MM.1S (cell line): ENCODE measurements at regions not wholly inside any gene's neighbourhood (a gene's known extent, or its start where the extent isn't known, plus 50 kb on each side); places are given as distances from the start of the nearest gene placed in this dataset.

Source experiments
- DNase-seq: peaks from one replicate; pipeline ENCODE4 v3.0.0-alpha.2; 2015
- H2AFZ ChIP-seq: fragments of 300-600 bp; sonication (generic); 2 replicates; pipeline ENCODE4 v1.6.0; 2016; ENCODE audit warnings: antibody characterized with exemption, low read length
- H3F3A ChIP-seq: fragments of 300-600 bp; sonication (generic); 2 replicates; pipeline ENCODE4 v1.6.1; 2016; ENCODE audit warnings: mild to moderate bottlenecking, antibody characterized with exemption, low read length, moderate library complexity, mixed read lengths; ENCODE audit not compliant: insufficient read depth
- H3K27ac ChIP-seq: fragments of 300-600 bp; sonication (generic); 2 replicates; pipeline ENCODE4 v1.5.1; 2016; ENCODE audit warnings: mild to moderate bottlenecking, low read length
- H3K27me3 ChIP-seq: fragments of 300-600 bp; sonication (generic); replicated peaks from 2 replicates; pipeline ENCODE4 v1.6.0; 2016; ENCODE audit warnings: low read length; ENCODE audit not compliant: insufficient read depth
- H3K36me3 ChIP-seq: fragments of 300-600 bp; sonication (generic); replicated peaks from 2 replicates; pipeline ENCODE4 v1.6.1; 2016; ENCODE audit warnings: mild to moderate bottlenecking, low read length, mixed read lengths; ENCODE audit not compliant: insufficient read depth
- H3K4me1 ChIP-seq: fragments of 300-600 bp; sonication (generic); 2 replicates; pipeline ENCODE4 v1.6.1; 2016; ENCODE audit warnings: low read length, mixed read lengths
- H3K4me2 ChIP-seq: fragments of 300-600 bp; sonication (generic); 2 replicates; pipeline ENCODE4 v1.6.0; 2016; ENCODE audit warnings: low read depth, low read length
- H3K4me3 ChIP-seq: fragments of 300-600 bp; sonication (generic); 2 replicates; pipeline ENCODE4 v1.5.1; 2016; ENCODE audit warnings: low read length, mixed read lengths
- H3K79me2 ChIP-seq: fragments of 300-600 bp; sonication (generic); 2 replicates; pipeline ENCODE4 v1.6.1; 2016; ENCODE audit warnings: mixed run types, low read length, mixed read lengths
- H3K9ac ChIP-seq: fragments of 300-600 bp; sonication (generic); 2 replicates; pipeline ENCODE4 v1.6.1; 2016; ENCODE audit warnings: low read length, mixed read lengths
- H3K9me2 ChIP-seq: fragments of 300-600 bp; sonication (generic); replicated peaks from 2 replicates; pipeline ENCODE4 v1.6.1; 2016; ENCODE audit warnings: mild to moderate bottlenecking, low read length, mixed read lengths; ENCODE audit not compliant: insufficient read depth
- H3K9me3 ChIP-seq: fragments of 300-600 bp; sonication (generic); replicated peaks from 2 replicates; pipeline ENCODE4 v1.6.1; 2016; ENCODE audit warnings: mild to moderate bottlenecking, low read length, mixed read lengths; ENCODE audit not compliant: insufficient read depth
- H4K20me1 ChIP-seq: fragments of 300-600 bp; sonication (generic); 2 replicates; pipeline ENCODE4 v1.6.1; 2016; ENCODE audit warnings: mild to moderate bottlenecking, low read length, moderate library complexity, mixed read lengths; ENCODE audit not compliant: insufficient read depth
- EZH2 ChIP-seq: fragments of 300-600 bp; sonication (generic); optimal IDR thresholded peaks from 2 replicates; pipeline ENCODE3; 2017; ENCODE audit warnings: low read depth, mild to moderate bottlenecking, antibody characterized with exemption, low read length, mixed read lengths
- EZH2phosphoT487 ChIP-seq: fragments of 300-600 bp; sonication (generic); IDR thresholded peaks from 2 replicates; pipeline ENCODE4 v1.6.1; 2018; ENCODE audit warnings: antibody characterized with exemption, low read length
- TF ChIP-seq, protein P1 (sequence below): fragments of 300-600 bp; sonication (generic); IDR thresholded peaks from 2 replicates; pipeline ENCODE4 v1.5.1; 2016; ENCODE audit warnings: antibody characterized with exemption, low read length, mixed read lengths

GRCh38 chr11:107218123-107219013 is 200.1 kb upstream of the GUCY1A2 start:
- no peak overlapping the region for H3K27ac ChIP-seq
- no peaks in the 10 kb centered on the region for H4K20me1 ChIP-seq
- no peaks in the 10 kb centered on the region for H3F3A ChIP-seq
- H3K9ac ChIP-seq: no peak overlapping the region
- H3K27me3 ChIP-seq: no peaks in the 10 kb centered on the region
- no peaks in the 10 kb centered on the region for H3K36me3 ChIP-seq
- DNase-seq: no peak
- no peak for TF ChIP-seq EZH2phosphoT487
- TF ChIP-seq, protein P1, sequence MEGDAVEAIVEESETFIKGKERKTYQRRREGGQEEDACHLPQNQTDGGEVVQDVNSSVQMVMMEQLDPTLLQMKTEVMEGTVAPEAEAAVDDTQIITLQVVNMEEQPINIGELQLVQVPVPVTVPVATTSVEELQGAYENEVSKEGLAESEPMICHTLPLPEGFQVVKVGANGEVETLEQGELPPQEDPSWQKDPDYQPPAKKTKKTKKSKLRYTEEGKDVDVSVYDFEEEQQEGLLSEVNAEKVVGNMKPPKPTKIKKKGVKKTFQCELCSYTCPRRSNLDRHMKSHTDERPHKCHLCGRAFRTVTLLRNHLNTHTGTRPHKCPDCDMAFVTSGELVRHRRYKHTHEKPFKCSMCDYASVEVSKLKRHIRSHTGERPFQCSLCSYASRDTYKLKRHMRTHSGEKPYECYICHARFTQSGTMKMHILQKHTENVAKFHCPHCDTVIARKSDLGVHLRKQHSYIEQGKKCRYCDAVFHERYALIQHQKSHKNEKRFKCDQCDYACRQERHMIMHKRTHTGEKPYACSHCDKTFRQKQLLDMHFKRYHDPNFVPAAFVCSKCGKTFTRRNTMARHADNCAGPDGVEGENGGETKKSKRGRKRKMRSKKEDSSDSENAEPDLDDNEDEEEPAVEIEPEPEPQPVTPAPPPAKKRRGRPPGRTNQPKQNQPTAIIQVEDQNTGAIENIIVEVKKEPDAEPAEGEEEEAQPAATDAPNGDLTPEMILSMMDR: no peak
- no peak for TF ChIP-seq EZH2
- H3K9me2 ChIP-seq: no peaks in the 10 kb centered on the region
- no peaks in the 10 kb centered on the region for H3K4me1 ChIP-seq
- no peak overlapping the region for H3K4me2 ChIP-seq
- no peak overlapping the region for H2AFZ ChIP-seq
- H3K79me2 ChIP-seq: no peaks in the 10 kb centered on the region
- H3K4me3 ChIP-seq: no peak overlapping the region
- no peaks in the 10 kb centered on the region for H3K9me3 ChIP-seq

GRCh38 chr11:107217444-107217843 is 199.2 kb upstream of the GUCY1A2 start:
- H3K4me2 ChIP-seq: no peak overlapping the region
- H4K20me1 ChIP-seq: no peaks in the 10 kb centered on the region
- no peak overlapping the region for H3K27ac ChIP-seq
- no peak overlapping the region for H3K4me3 ChIP-seq
- H3K79me2 ChIP-seq: no peaks in the 10 kb centered on the region
- no peak overlapping the region for H3K9ac ChIP-seq
- no peaks in the 10 kb centered on the region for H3F3A ChIP-seq
- H3K36me3 ChIP-seq: no peaks in the 10 kb centered on the region
- H3K9me3 ChIP-seq: no peaks in the 10 kb centered on the region
- H3K4me1 ChIP-seq: no peaks in the 10 kb centered on the region
- no peak for DNase-seq
- no peaks in the 10 kb centered on the region for H3K9me2 ChIP-seq
- no peak for TF ChIP-seq EZH2phosphoT487
- TF ChIP-seq EZH2: no peak
- TF ChIP-seq, protein P1: no peak
- no peaks in the 10 kb centered on the region for H3K27me3 ChIP-seq
- no peak overlapping the region for H2AFZ ChIP-seq

- no peaks in the 10 kb centered on the region for H3K27me3 ChIP-seq
- H3K9me2 ChIP-seq: no peaks in the 10 kb centered on the region
- H3K9ac ChIP-seq: no peak overlapping the region
- H3K79me2 ChIP-seq: no peaks in the 10 kb centered on the region
- H2AFZ ChIP-seq: no peak overlapping the region
- H3K4me1 ChIP-seq: no peaks in the 10 kb centered on the region
- no peaks in the 10 kb centered on the region for H3F3A ChIP-seq
- H3K36me3 ChIP-seq: no peaks in the 10 kb centered on the region
- H3K4me2 ChIP-seq: no peak overlapping the region
- TF ChIP-seq, protein P1: no peak
- TF ChIP-seq EZH2: no peak
- TF ChIP-seq EZH2phosphoT487: no peak
- H3K4me3 ChIP-seq: no peak overlapping the region
- no peak for DNase-seq
- no peaks in the 10 kb centered on the region for H4K20me1 ChIP-seq
- no peak overlapping the region for H3K27ac ChIP-seq
- no peaks in the 10 kb centered on the region for H3K9me3 ChIP-seq
Observed at GRCh38 chr11:107215010-107215409, 196.7 kb upstream of the GUCY1A2 start.
